HG03025 (cell line): ENCODE measurements at regions not wholly inside any gene's neighbourhood (a gene's known extent, or its start where the extent isn't known, plus 50 kb on each side); places are given as distances from the start of the nearest gene placed in this dataset.
"Not testable (repeated sequence)": the region's sequence is repeated elsewhere in the genome, so short reads cannot be mapped to it uniquely, and the experiment has no call there.

Experiments
- ATAC-seq: cut with Tn5 transposase; IDR thresholded peaks from one replicate; pipeline ENCODE4 v1.9.1; 2021; ENCODE audit warnings: mild to moderate bottlenecking, moderate library complexity; ENCODE audit not compliant: unreplicated experiment, low FRiP score

DNA sequence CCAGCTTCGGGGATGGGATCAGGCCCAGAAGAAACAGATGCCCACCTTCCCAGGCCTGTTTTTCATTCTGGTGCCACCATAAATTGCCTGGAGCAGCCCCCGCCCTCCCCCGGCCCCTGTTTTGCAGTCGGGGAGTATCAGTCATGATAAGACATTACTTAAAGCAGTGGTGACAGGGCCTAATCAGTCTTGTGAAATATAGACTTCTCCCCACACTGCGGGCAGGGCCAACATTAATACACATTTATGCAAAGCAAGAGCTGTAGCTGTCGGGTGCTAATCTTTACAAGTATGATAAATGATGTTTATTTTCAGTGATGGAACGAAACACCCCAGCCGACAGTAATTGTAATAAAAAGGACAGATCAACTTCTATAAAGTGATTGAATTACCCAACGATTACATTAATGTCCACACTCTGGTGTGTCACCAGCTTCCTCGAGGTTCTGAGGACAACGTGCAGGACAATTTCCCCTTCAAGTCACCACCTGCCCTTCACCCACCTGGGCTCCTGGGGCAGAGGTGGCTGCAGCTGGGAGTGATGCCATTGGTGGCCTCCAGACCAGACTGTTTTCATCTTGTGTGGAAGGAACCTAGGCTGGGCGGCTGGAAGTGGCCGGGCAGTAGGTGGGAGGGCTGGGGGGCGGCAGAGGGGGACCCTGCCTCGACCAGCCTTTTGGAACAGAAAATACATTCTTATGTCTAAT is 226.0 kb downstream of the TFCP2L1 start:
- no peak for ATAC-seq

GRCh38 chr2:121059651-121060649 is 225.1 kb downstream of the TFCP2L1 start:
- ATAC-seq: no peak

- ATAC-seq: no peak
Observed at GRCh38 chr2:121061633-121062032, 223.4 kb downstream of the TFCP2L1 start.

GRCh38 chr2:121063471-121063870 is 221.5 kb downstream of the TFCP2L1 start:
- no peak for ATAC-seq

GRCh38 chr2:121064186-121064585 is 220.8 kb downstream of the TFCP2L1 start:
- ATAC-seq: no peak

DNA sequence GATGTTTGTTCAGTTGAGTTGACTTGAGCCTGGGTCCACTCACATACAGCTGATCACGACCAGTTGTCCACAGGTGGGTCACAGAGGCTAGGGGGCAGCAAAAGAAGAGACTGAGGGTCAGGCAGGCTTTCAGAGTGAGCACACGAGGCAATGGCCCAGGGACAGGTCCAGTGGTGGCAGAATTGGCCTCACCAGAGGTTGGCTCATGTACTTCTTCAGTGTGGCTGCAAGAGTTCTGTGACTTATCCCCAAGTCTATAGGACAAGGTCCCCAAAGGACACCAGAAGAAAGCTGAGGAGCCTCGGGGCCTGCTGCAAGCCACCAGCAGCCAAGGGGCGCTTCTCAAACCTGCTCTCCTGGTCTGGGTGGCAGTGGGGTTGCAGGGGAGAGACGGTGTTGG is 219.8 kb downstream of the TFCP2L1 start:
- no peak for ATAC-seq

GRCh38 chr2:121066526-121066925 is 218.5 kb downstream of the TFCP2L1 start:
- ATAC-seq: no peak

DNA sequence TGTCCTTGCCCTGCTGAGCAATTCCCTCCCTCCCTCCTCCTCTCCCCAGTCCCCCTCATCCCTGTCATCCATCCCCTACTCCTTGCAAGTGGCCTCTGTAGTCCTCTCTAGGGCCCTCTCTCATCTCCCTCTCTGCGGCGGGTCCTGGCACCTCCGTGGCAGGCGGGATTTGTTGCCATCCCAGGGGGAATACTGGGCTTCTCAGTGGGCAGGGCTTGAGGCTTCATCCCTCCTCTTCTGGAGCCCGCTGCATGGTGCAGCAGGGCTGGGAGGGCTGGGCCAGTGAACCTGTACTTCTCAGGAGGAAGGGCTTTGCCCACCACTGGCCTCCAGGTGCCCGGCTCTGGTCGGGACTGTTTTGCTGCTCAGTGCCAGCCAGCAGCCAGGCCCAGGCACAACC is 216.2 kb downstream of the TFCP2L1 start:
- ATAC-seq: no peak

- no peak for ATAC-seq
Observed at GRCh38 chr2:121069434-121069969, 215.5 kb downstream of the TFCP2L1 start.

GRCh38 chr2:121070061-121070460 is 214.9 kb downstream of the TFCP2L1 start:
- ATAC-seq: not testable (repeated sequence)

DNA sequence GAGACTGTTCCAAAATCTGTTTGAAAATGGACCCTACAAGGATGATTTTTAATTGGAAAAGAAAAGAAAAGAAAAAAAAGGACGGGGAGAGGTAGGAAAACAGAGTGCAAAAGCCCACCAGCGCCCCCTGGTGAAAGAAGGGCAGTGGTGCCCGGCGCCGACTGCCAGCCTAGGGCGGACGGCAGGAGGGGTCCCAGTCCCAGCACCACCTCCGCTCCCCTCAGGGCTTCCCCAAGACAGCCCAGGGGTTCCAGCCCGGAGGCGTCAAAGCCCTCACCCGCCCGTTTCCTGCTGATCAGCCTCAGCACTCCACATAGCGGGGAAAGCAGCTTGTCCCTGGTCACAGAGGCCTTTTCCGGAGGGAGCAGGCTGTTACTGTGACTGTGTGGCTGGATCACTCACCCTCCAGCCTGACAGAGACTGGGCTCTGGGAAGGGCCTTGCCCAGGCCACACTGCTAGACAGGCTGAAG is 213.9 kb downstream of the TFCP2L1 start:
- ATAC-seq: no peak

- ATAC-seq: no peak
Observed at GRCh38 chr2:121072784-121073183, 212.2 kb downstream of the TFCP2L1 start.

GRCh38 chr2:121073320-121074210 is 211.4 kb downstream of the TFCP2L1 start:
- no peak for ATAC-seq

DNA sequence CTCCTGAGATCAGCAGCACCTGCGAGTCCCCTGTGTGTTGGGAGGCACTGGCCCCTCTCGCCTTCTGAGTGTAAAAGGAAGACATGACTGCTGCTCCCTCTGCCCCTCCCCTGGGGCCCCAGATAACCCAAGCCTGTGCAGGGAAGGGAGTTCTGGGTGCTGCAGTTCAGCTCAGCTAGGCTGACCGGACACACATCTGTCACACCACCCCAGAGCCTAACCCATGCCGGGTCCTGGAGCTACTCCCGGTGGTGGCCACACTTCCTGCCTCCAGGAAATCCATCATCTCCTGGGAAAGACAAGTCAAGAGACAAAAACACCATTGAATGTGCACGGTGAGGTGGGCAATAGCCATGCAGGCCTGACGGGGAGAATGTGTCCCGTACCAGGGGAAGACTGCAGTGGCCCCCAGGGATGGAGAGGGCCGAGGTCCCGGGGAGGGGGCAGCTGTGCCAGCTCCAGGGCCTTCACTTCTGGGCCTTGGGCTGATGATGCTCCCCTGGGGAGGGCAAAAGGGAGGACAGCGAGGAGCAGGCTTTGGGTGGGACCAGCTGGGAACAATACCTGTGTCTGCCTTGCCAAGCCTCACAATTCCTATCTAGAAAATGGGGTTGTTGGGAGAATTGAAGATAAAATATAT is 210.6 kb downstream of the TFCP2L1 start:
- ATAC-seq: no peak

DNA sequence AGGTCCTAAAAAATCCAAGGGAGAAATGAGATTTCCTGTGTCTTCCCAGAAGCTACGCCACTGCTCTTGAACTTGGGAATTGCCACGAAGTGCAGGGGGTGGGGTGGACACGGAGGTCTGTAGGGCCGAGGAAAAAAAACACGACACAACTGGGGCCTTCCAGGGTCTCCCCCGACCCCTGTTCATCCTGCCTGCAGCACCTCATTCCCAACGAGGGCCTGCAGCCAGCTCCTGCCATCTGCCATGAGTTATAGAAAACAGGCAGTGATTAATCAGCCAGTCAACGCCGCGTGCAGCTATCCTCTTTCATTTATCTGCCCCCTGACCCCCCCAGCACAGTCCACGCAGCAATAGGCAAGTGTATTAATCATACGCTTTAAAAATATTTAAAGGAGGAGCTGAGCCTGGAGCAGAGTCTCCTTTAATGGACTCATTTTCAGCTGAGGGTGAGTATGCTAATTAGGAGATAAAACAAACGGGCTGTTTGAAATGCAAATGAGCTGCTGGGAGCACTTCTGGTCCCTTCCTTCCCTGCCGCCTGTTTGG is 209.9 kb downstream of the TFCP2L1 start:
- ATAC-seq: no peak

- ATAC-seq: no peak
Observed at GRCh38 chr2:121075641-121076497, 209.1 kb downstream of the TFCP2L1 start.

GRCh38 chr2:121076498-121076820 is 208.5 kb downstream of the TFCP2L1 start:
- ATAC-seq: no peak

- ATAC-seq: peak; percentile 43
Observed at GRCh38 chr2:121076885-121077549, 208.0 kb downstream of the TFCP2L1 start.
